B cell (primary cell): ENCODE measurements at regions not wholly inside any gene's neighbourhood (a gene's known extent, or its start where the extent isn't known, plus 50 kb on each side); places are given as distances from the start of the nearest gene placed in this dataset.

Source experiments
- CTCF ChIP-seq: fragments of 200-600 bp; IDR thresholded peaks from one replicate; pipeline ENCODE4 v1.8.0; 2022; ENCODE audit warnings: antibody characterized with exemption, mild to moderate bottlenecking
- EZH2 ChIP-seq: IDR thresholded peaks from 2 replicates; pipeline ENCODE4 v1.6.1; 2012; ENCODE audit warnings: borderline replicate concordance, low read depth, mild to moderate bottlenecking, moderate library complexity, low read length; ENCODE audit not compliant: insufficient read depth, poor library complexity, severe bottlenecking

GRCh38 chr7:69429911-69430383 lies 168.3 kb upstream of the AUTS2 start:
- TF ChIP-seq CTCF: no peak
- TF ChIP-seq EZH2: no peak
